WTC11 (cell line): ENCODE measurements at regions not wholly inside any gene's neighbourhood (a gene's known extent, or its start where the extent isn't known, plus 50 kb on each side); places are given as distances from the start of the nearest gene placed in this dataset.

Experiments
- ATAC-seq: fragments of 200-7000 bp; cut with Tn5 transposase; 2 replicates; pipeline ENCODE4 v1.10.0; 2021; ENCODE audit warnings: mild to moderate bottlenecking, moderate library complexity
- CTCF ChIA-PET: fragments of 300-600 bp; sonication (Branson Sonifier 250); formaldehyde crosslinking; loops from one replicate; lab custom pipeline; 2021; ENCODE audit warnings: antibody characterized with exemption; lab: Charles Lee
- POLR2A ChIA-PET: fragments of 350-600 bp; sonication (Branson Sonifier 250); formaldehyde crosslinking; loops from one replicate; lab custom pipeline; 2021; ENCODE audit warnings: antibody characterized with exemption; lab: Charles Lee
- DNase-seq: peaks from one replicate; pipeline ENCODE4 v3.0.0; 2021; ENCODE audit warnings: low spot score
- H3K27ac Mint-ChIP-seq: 2 replicates; pipeline ENCODE4 v1.8.0; 2021; ENCODE audit warnings: mixed read lengths
- H3K27me3 Mint-ChIP-seq: 2 replicates; pipeline ENCODE4 v1.8.0; 2021; ENCODE audit warnings: low read depth, mild to moderate bottlenecking, moderate library complexity, mixed read lengths
- H3K36me3 Mint-ChIP-seq: 2 replicates; pipeline ENCODE4 v1.8.0; 2021; ENCODE audit warnings: mixed read lengths
- H3K4me1 Mint-ChIP-seq: 2 replicates; pipeline ENCODE4 v1.8.0; 2022; ENCODE audit warnings: mixed read lengths
- H3K4me3 Mint-ChIP-seq: 2 replicates; pipeline ENCODE4 v1.8.0; 2021; ENCODE audit warnings: mild to moderate bottlenecking, moderate library complexity, mixed read lengths
- H3K9me3 Mint-ChIP-seq: 2 replicates; pipeline ENCODE4 v1.8.0; 2021; ENCODE audit warnings: mixed read lengths
- AFF4 ChIP-seq: sonication (generic); formaldehyde crosslinking; IDR thresholded peaks from 2 replicates; pipeline ENCODE4 v1.8.1; 2023; ENCODE audit warnings: mild to moderate bottlenecking, missing genetic modification reagents, borderline replicate concordance
- ATF6 ChIP-seq: sonication (generic); formaldehyde crosslinking; IDR thresholded peaks from 2 replicates; pipeline ENCODE4 v1.8.1; 2023; ENCODE audit warnings: mild to moderate bottlenecking, missing genetic modification reagents
- MXD4 ChIP-seq: fragments of 250-450 bp; sonication (Bioruptor Pico); IDR thresholded peaks from 2 replicates; pipeline ENCODE4 v1.8.0; 2021; ENCODE audit warnings: mild to moderate bottlenecking, moderate library complexity, borderline replicate concordance
- NFATC4 ChIP-seq: fragments of 250-450 bp; sonication (Bioruptor Pico); IDR thresholded peaks from 2 replicates; pipeline ENCODE4 v1.9.0; 2021; ENCODE audit warnings: mild to moderate bottlenecking
- PRDM15 ChIP-seq: sonication (generic); formaldehyde crosslinking; IDR thresholded peaks from 2 replicates; pipeline ENCODE4 v1.8.0; 2022; ENCODE audit warnings: missing genetic modification reagents
- PREB ChIP-seq: sonication (generic); formaldehyde crosslinking; IDR thresholded peaks from 2 replicates; pipeline ENCODE4 v1.8.1; 2022; ENCODE audit warnings: mild to moderate bottlenecking, missing genetic modification reagents, moderate library complexity, borderline replicate concordance
- SP1 ChIP-seq: sonication (generic); formaldehyde crosslinking; conservative IDR thresholded peaks from 2 replicates; pipeline ENCODE4 v1.8.1; 2022; ENCODE audit warnings: missing genetic modification reagents
- TCF7 ChIP-seq: sonication (generic); formaldehyde crosslinking; IDR thresholded peaks from 2 replicates; pipeline ENCODE4 v1.8.0; 2022; ENCODE audit warnings: mild to moderate bottlenecking, low read depth, missing genetic modification reagents, moderate library complexity
- TEAD4 ChIP-seq: sonication (generic); formaldehyde crosslinking; IDR thresholded peaks from 2 replicates; pipeline ENCODE4 v1.8.0; 2022; ENCODE audit warnings: mild to moderate bottlenecking, missing genetic modification reagents
- USF2 ChIP-seq: sonication (generic); formaldehyde crosslinking; IDR thresholded peaks from 2 replicates; pipeline ENCODE4 v1.8.1; 2023; ENCODE audit warnings: mild to moderate bottlenecking, missing genetic modification reagents, moderate library complexity
- ZNF281 ChIP-seq: sonication (generic); formaldehyde crosslinking; IDR thresholded peaks from 2 replicates; pipeline ENCODE4 v1.8.0; 2023; ENCODE audit warnings: mild to moderate bottlenecking, missing genetic modification reagents
- ZNF396 ChIP-seq: fragments of 250-450 bp; sonication (Bioruptor Pico); IDR thresholded peaks from 2 replicates; pipeline ENCODE4 v1.8.0; 2021; ENCODE audit warnings: mild to moderate bottlenecking, moderate library complexity, borderline replicate concordance

- Mint-ChIP-seq H3K4me1 (no peaks in the 10 kb centered on the region), H3K27me3 (no peaks in the 10 kb centered on the region), H3K27ac (no peak overlapping the region), H3K4me3 (no peak overlapping the region), H3K9me3 (peaks cover 8% of the 10 kb centered on the region), H3K36me3 (0 out of 2 replicates have a peak, but pooled peaks cover 6% of the 10 kb centered on the region)
- TF ChIP-seq PRDM15 (CRISPR knock-in tag) (no peak), USF2 (CRISPR knock-in tag) (peak; percentile 41; the same call in 1 of the 2 replicates)
- ChIA-PET POLR2A (no interaction called here), CTCF (no interaction called here)
- DNase-seq = no peak
- ATAC-seq = no peak
These were observed 70.9 kb upstream of the HAAO start for GRCh38 chr2:42863320-42863719.

GRCh38 chr2:42862669-42863185, 70.3 kb upstream of the HAAO start:
- Mint-ChIP-seq H3K36me3 (0 out of 2 replicates have a peak, but pooled peaks cover under 1% of the 10 kb centered on the region), H3K4me1 (no peaks in the 10 kb centered on the region; the same call in 1 of the 2 replicates), H3K27me3 (no peaks in the 10 kb centered on the region), H3K4me3 (no peak overlapping the region)
- CTCF ChIA-PET = interaction anchor here (1.7 kb wide), 1 partner anchor 34 kb away, joined by 3 read pairs; no protein-coding TSS in a partner anchor
- POLR2A ChIA-PET = no interaction called here
- ATAC-seq = no peak
- no peak for TF ChIP-seq TCF7 (CRISPR knock-in tag)
- no peak for TF ChIP-seq NFATC4 (CRISPR knock-in tag)
- no peak for TF ChIP-seq ZNF281 (CRISPR knock-in tag)
- TF ChIP-seq PREB (CRISPR knock-in tag) = no peak
- no peak for TF ChIP-seq MXD4
- no peak for TF ChIP-seq AFF4
- TF ChIP-seq, all 79 proteins: peak for 0
- peaks cover 2% of the 10 kb centered on the region for H3K9me3 Mint-ChIP-seq
- no peak overlapping the region for H3K27ac Mint-ChIP-seq
- DNase-seq = no peak

GRCh38 chr2:42861321-42861720, 68.9 kb upstream of the HAAO start:
- Mint-ChIP-seq H3K4me3 (no peak overlapping the region), H3K9me3 (no peaks in the 10 kb centered on the region), H3K27me3 (no peaks in the 10 kb centered on the region), H3K4me1 (peaks cover 3% of the 10 kb centered on the region), H3K36me3 (no peaks in the 10 kb centered on the region), H3K27ac (no peak overlapping the region)
- DNase-seq (no peak), ATAC-seq (no peak)
- CTCF ChIA-PET = interaction anchor here (0.7 to 1.7 kb wide), 3 partner anchors 33 to 477 kb away, joined by 3 read pairs; no protein-coding TSS in a partner anchor
- POLR2A ChIA-PET = no interaction called here
- no peak for TF ChIP-seq ATF6 (CRISPR knock-in tag)
- TF ChIP-seq SP1 = no peak
- no peak for TF ChIP-seq TEAD4 (CRISPR knock-in tag)
- no peak for TF ChIP-seq PRDM15 (CRISPR knock-in tag)
- no peak for TF ChIP-seq ZNF396 (CRISPR knock-in tag)
